ENCODE measurements at regions not wholly inside any gene's neighbourhood (a gene's known extent, or its start where the extent isn't known, plus 50 kb on each side); places are given as distances from the start of the nearest gene placed in this dataset.
"Not testable (repeated sequence)": the region's sequence is repeated elsewhere in the genome, so short reads cannot be mapped to it uniquely, and the experiment has no call there.

GRCh38 chr13:50255639-50256038 is 240.4 kb downstream of the KCNRG start:
- no peaks in the 10 kb centered on the region for H3K9me3 ChIP-seq (ENCODE audit: control insufficient read depth in 4 of 4, insufficient read depth in 3 of 4, low read length in 3 of 4)
- H3K27ac ChIP-seq (ENCODE audit: low read depth in 1 of 2, low read length in 1 of 2): no peak overlapping the region
- ATAC-seq (ENCODE audit: insufficient read depth, low FRiP score): no peak
- TF ChIP-seq, protein P1, sequence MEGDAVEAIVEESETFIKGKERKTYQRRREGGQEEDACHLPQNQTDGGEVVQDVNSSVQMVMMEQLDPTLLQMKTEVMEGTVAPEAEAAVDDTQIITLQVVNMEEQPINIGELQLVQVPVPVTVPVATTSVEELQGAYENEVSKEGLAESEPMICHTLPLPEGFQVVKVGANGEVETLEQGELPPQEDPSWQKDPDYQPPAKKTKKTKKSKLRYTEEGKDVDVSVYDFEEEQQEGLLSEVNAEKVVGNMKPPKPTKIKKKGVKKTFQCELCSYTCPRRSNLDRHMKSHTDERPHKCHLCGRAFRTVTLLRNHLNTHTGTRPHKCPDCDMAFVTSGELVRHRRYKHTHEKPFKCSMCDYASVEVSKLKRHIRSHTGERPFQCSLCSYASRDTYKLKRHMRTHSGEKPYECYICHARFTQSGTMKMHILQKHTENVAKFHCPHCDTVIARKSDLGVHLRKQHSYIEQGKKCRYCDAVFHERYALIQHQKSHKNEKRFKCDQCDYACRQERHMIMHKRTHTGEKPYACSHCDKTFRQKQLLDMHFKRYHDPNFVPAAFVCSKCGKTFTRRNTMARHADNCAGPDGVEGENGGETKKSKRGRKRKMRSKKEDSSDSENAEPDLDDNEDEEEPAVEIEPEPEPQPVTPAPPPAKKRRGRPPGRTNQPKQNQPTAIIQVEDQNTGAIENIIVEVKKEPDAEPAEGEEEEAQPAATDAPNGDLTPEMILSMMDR (IDR thresholded peaks at IDR 0.05; ENCODE audit: control extremely low read depth, extremely low read depth): no peak
- H3K27me3 ChIP-seq (ENCODE audit: control insufficient read depth in 3 of 3, insufficient read depth in 3 of 3, low read length in 2 of 3): no peaks in the 10 kb centered on the region
- no peak overlapping the region for H3K9ac ChIP-seq (ENCODE audit: insufficient read depth in 1 of 2, low read length in 2 of 2)
- H3K4me1 ChIP-seq (ENCODE audit: control insufficient read depth in 5 of 5, insufficient read depth in 5 of 5, low read length in 5 of 5): no peaks in the 10 kb centered on the region
- no peak overlapping the region for H3K4me3 ChIP-seq
- H3K36me3 ChIP-seq (ENCODE audit: control insufficient read depth in 4 of 4, insufficient read depth in 4 of 4, low read length in 4 of 4): no peaks in the 10 kb centered on the region
- DNase-seq: no peak
- WGBS, 2 donors: 75 to 93% methylated on average over 1 of the region's 1 CpG

- not testable (repeated sequence) for H3K9ac ChIP-seq (ENCODE audit: insufficient read depth in 1 of 2, low read length in 2 of 2); H3K4me1 ChIP-seq (ENCODE audit: control insufficient read depth in 5 of 5, insufficient read depth in 5 of 5, low read length in 5 of 5); ATAC-seq (ENCODE audit: insufficient read depth, low FRiP score)
Observed at GRCh38 chr13:50256536-50257321, 241.5 kb downstream of the KCNRG start.

GRCh38 chr13:50257646-50258045 is 242.4 kb downstream of the KCNRG start:
- no peaks in the 10 kb centered on the region for H3K4me1 ChIP-seq (ENCODE audit: control insufficient read depth in 5 of 5, insufficient read depth in 5 of 5, low read length in 5 of 5)
- no peak for ATAC-seq (ENCODE audit: insufficient read depth, low FRiP score)
- TF ChIP-seq, protein P1 (IDR thresholded peaks at IDR 0.05; ENCODE audit: control extremely low read depth, extremely low read depth): no peak
- DNase-seq: no peak
- no peaks in the 10 kb centered on the region for H3K36me3 ChIP-seq (ENCODE audit: control insufficient read depth in 4 of 4, insufficient read depth in 4 of 4, low read length in 4 of 4)
- H3K9me3 ChIP-seq (ENCODE audit: control insufficient read depth in 4 of 4, insufficient read depth in 3 of 4, low read length in 3 of 4): no peaks in the 10 kb centered on the region
- no peak overlapping the region for H3K27ac ChIP-seq (ENCODE audit: low read depth in 1 of 2, low read length in 1 of 2)
- no peak overlapping the region for H3K9ac ChIP-seq (ENCODE audit: insufficient read depth in 1 of 2, low read length in 2 of 2)
- H3K4me3 ChIP-seq: no peak overlapping the region
- 87 to 89% methylated on average over 3 of the region's 3 CpGs for WGBS, 2 donors
- no peaks in the 10 kb centered on the region for H3K27me3 ChIP-seq (ENCODE audit: control insufficient read depth in 3 of 3, insufficient read depth in 3 of 3, low read length in 2 of 3)

More at GRCh38 chr13:50256536-50257321, 241.5 kb downstream of the KCNRG start:
- not testable (repeated sequence) for H3K27ac ChIP-seq (ENCODE audit: low read depth in 1 of 2, low read length in 1 of 2); DNase-seq; H3K9me3 ChIP-seq (ENCODE audit: control insufficient read depth in 4 of 4, insufficient read depth in 3 of 4, low read length in 3 of 4); H3K36me3 ChIP-seq (ENCODE audit: control insufficient read depth in 4 of 4, insufficient read depth in 4 of 4, low read length in 4 of 4); H3K27me3 ChIP-seq (ENCODE audit: control insufficient read depth in 3 of 3, insufficient read depth in 3 of 3, low read length in 2 of 3); H3K4me3 ChIP-seq
- 71 to 78% methylated on average over 6 of the region's 6 CpGs for WGBS, 2 donors

- Histone ChIP-seq H3K4me3 (no peak overlapping the region), H3K27me3 (ENCODE audit: control insufficient read depth in 3 of 3, insufficient read depth in 3 of 3, low read length in 2 of 3) (no peaks in the 10 kb centered on the region), H3K9ac (ENCODE audit: insufficient read depth in 1 of 2, low read length in 2 of 2) (no peak overlapping the region), H3K36me3 (ENCODE audit: control insufficient read depth in 4 of 4, insufficient read depth in 4 of 4, low read length in 4 of 4) (no peaks in the 10 kb centered on the region), H3K9me3 (ENCODE audit: control insufficient read depth in 4 of 4, insufficient read depth in 3 of 4, low read length in 3 of 4) (no peaks in the 10 kb centered on the region), H3K27ac (ENCODE audit: low read depth in 1 of 2, low read length in 1 of 2) (no peak overlapping the region), H3K4me1 (ENCODE audit: control insufficient read depth in 5 of 5, insufficient read depth in 5 of 5, low read length in 5 of 5) (no peaks in the 10 kb centered on the region)
- TF ChIP-seq, protein P1 (IDR thresholded peaks at IDR 0.05; ENCODE audit: control extremely low read depth, extremely low read depth): no peak
- ATAC-seq (ENCODE audit: insufficient read depth, low FRiP score) (no peak), DNase-seq (no peak)
- 81 to 85% methylated on average over 6 of the region's 6 CpGs for WGBS, 2 donors
Observed at GRCh38 chr13:50261130-50261901, 246.1 kb downstream of the KCNRG start.

All from lung (tissue), 11 donors.